IPS-NIHi7 (cell line): ENCODE measurements at regions not wholly inside any gene's neighbourhood (a gene's known extent, or its start where the extent isn't known, plus 50 kb on each side); places are given as distances from the start of the nearest gene placed in this dataset.

Experiments used
- DNase-seq: peaks from one replicate; pipeline ENCODE4 v3.0.0; 2012; ENCODE audit warnings: mixed read lengths; ENCODE audit errors: extremely low spot score

DNA sequence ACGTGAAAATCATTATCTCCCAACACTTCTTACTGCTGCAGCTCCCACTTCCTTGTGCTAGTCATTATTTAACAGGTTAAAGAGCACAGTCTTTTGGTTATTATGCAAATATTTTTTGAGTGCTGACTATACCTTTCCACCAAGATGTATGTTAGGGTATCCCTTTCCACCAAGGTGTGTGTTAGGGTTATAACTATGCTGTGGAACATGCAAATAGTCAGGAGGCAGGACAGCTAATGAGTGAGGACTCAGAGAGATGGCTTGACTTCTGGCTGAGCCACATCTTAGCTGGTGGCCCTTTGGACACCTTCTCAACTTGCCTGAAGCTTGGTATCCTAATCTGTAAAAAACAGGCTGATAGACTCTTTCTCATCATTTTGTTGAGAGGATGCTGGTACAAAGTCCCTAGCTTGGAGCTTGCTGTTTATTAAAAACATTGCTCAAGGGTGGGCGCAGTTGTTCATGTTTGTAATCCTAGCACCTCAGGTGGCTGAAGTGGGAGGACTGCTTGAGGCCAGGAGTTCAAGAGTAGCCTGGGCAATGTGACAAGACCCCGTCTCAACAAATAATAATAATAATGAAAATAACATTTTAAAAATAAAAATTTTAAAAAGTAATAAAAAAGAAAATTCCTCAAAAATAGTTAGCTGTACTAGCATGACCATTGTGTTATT, 160.5 kb upstream of the ADAMTS9 start:
- no peak for DNase-seq

DNA sequence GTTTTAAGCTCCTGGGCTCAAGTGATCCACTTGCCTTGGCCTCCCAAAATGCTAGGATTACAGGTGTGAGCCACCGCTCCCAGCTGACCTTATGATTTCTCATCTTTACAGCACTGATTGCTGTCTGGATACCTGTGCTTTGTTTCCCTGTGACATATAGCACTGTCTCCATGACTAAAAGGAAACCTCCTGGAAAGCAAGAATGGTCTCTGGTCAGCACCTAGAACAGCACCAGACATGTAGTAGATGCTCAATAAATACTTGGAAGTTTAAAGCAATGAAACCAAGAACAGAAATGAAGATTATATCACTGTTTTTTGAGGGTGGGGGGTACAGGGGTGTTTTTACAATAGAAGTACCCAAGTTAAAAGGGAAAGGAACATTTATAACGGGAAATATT, 156.8 kb upstream of the ADAMTS9 start:
- DNase-seq, result no peak

GRCh38 chr3:64837986-64838735, 150.4 kb upstream of the ADAMTS9 start:
- DNase-seq, result no peak

- no peak for DNase-seq
Observed at GRCh38 chr3:64837126-64837738, 149.4 kb upstream of the ADAMTS9 start.

- DNase-seq, result no peak
Observed at GRCh38 chr3:64836097-64836496, 148.3 kb upstream of the ADAMTS9 start.

- DNase-seq, result no peak
Observed at GRCh38 chr3:64832098-64832497, 144.3 kb upstream of the ADAMTS9 start.

DNA sequence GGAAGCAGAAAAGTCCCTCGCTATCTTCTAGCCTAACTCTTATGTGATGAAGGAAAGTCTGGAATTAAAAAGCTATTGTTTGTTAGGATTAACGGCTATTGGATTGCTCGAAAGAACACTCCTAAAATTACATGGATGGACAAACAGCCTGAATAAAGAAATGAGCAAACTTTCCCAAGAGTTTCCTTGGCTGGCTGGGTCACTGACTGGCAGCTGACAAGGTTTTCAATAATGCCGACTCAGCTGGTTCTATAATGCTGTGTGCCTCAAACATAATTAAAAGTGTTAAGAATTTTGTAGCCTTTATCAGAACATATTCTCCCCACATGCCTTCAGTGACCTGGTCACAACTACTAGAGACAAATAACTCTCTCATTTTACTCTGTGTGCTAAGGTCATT, 142.9 kb upstream of the ADAMTS9 start:
- DNase-seq, result no peak

DNA sequence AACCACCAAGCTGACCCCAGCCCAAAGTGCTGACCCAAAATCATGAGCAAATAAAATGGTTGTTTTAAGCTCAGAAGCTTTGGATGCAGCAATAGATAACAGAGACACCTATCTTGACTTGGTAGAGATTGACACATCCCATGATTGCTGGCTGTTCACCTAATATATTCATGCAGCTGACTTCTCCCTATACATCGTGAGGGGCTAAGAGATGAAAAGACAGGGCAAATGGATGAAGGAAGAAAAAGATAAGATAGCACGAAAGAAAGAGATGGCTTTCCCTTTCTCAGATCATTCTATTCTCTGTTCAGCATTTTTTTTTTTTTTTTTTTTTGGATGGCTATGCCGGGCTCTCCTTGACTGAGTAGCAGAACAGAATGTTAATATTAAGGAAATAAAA, 141.5 kb upstream of the ADAMTS9 start:
- no peak for DNase-seq

DNA sequence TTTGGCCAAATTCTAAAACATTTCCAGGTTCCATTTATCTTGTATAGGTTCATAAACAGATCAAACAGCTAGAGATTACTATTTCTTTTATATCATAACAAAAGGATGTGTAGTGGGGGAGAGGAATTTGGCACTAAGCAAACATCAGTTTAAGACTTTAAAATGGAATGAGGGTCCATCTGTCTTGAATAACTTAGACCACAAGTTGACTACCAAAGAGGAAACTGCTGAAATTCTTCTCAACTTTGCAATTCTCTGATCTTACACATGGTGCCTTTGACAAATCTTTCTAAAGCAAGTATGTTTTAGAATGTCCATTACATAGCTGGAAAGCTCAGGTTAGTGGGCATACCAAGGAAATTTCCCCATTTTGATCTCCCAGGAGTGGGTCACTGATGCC, 140.5 kb upstream of the ADAMTS9 start:
- no peak for DNase-seq

DNA sequence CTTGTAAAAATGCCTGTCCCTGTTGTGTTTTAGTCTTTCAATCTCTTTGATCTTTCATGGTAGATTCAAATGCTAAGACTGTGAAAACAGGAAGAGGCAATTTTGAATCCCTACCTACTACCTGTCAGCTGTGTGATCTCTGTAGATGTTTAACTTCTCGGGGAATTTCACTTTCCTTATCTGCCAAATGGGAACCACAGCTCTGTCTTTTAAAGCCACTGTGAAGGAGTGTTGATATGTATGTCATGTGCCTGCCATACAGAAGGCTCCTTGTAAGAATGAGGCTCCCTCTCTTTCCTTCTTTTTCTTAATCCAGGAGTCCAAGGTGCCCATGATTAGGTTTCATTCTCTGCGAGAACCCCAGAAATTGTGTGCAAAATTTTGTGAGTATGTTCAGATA, 139.6 kb upstream of the ADAMTS9 start:
- no peak for DNase-seq

GRCh38 chr3:64827019-64827418, 139.2 kb upstream of the ADAMTS9 start:
- no peak for DNase-seq

- no peak for DNase-seq
Observed at GRCh38 chr3:64825404-64826120, 137.8 kb upstream of the ADAMTS9 start.

GRCh38 chr3:64824394-64824909, 136.7 kb upstream of the ADAMTS9 start:
- DNase-seq, result no peak

DNA sequence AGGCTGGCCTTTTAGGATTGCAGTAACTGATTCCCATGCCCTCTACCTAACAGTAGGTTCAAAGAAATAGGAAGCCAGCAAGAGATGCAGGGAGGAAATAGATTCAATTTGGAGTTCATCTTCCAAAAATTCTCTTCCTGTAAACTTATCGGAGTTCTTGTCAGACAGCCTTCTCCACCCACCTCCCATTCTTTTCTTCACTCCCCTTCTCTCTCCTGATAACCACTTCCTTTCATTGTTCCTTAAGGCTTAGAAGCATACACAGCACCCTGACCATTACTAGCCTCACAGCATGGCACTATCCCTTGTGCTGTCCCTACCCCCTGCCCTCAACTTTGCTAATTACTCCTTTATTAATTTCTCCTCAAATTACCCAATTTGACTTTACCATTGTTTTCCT, 130.4 kb upstream of the ADAMTS9 start:
- DNase-seq, result no peak

DNA sequence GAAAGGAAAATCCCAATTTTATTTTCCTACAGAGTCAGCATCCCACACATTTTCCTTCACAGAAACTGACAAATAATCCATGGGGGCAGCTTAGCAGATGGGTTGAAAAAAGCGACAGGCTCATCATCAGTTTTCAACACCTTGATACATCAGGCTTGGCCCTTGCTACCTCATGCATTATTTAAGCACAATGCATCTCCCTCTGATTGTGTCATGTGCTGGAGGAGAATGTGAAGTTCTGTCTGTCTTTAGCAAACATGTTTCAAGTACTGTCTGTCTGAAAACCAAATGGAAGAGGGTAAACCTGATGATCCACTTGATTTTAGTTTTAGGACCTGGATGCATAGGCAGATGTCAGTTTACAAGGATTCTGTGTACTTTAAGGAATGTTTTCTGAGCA, 128.6 kb upstream of the ADAMTS9 start:
- no peak for DNase-seq

GRCh38 chr3:64815789-64816188, 128.0 kb upstream of the ADAMTS9 start:
- DNase-seq, result no peak

DNA sequence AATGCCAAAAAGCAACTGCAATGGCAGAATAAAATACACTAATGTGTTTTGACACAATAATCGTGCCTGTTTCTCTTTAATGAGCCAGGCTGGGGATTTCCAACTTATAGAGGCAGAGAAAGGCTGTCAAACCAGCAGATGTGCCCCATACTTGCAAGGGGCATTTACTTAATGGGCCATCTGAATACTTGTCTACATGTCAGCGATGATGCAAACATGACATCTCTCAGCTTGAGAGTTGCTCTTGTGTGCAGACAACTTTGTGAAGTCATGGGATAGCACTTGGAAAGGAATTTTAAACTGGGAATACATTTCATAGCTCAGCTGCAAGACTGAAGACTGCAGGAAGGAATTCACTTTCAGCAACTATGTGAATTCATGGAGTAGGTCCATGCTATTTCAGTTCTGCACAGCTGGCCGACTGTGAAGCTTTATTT, 127.4 kb upstream of the ADAMTS9 start:
- no peak for DNase-seq

DNA sequence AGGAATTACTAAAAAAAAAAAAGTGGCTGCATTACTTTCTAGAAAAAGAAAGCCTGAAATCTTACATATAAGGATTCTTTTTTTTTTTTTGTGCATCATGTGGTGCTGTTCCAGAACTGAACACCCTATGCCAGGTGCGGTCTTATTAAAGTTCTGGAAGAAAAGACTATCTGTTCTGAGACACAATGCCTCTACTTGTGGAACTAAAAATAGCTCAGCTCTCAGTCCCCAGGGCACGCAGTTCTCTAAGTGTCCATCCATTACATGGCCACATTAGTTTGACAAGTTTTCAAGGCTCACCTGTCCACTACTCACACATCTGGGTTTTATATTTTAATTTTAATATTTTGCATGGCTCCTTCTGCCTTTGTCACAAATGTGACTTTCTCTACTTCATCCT, 126.6 kb upstream of the ADAMTS9 start:
- DNase-seq, result no peak

- no peak for DNase-seq
Observed at GRCh38 chr3:64813326-64813725, 125.5 kb upstream of the ADAMTS9 start.

GRCh38 chr3:64809086-64809485, 121.3 kb upstream of the ADAMTS9 start:
- DNase-seq, result no peak

- no peak for DNase-seq
Observed at GRCh38 chr3:64808061-64808460, 120.3 kb upstream of the ADAMTS9 start.
